ENCODE measurements at regions not wholly inside any gene's neighbourhood (a gene's known extent, or its start where the extent isn't known, plus 50 kb on each side); places are given as distances from the start of the nearest gene placed in this dataset.

- intact Hi-C loops (cut with DNase I; ENCODE audit: low total_unique reads), result no loop called here
- H3K27ac ChIP-seq, result no peak overlapping the region
- H3K4me3 ChIP-seq, result no peak overlapping the region
- no peak for TF ChIP-seq CTCF (IDR thresholded peaks at IDR 0.05)
- no peak for DNase-seq
- no peaks in the 10 kb centered on the region for H3K27me3 ChIP-seq
- no peaks in the 10 kb centered on the region for H3K9me3 ChIP-seq
- H3K36me3 ChIP-seq, result no peaks in the 10 kb centered on the region
- no peaks in the 10 kb centered on the region for H3K4me1 ChIP-seq
Measured at GRCh38 chr11:19482319-19483100, 230.1 kb upstream of the NAV2 start.

- H3K27me3 ChIP-seq, result peaks cover 0 to 8% of the 10 kb centered on the region in 2 donors
- no peak for DNase-seq
- no peaks in the 10 kb centered on the region for H3K36me3 ChIP-seq
- H3K4me3 ChIP-seq, result no peak overlapping the region
- intact Hi-C loops (cut with DNase I; ENCODE audit: low total_unique reads), result no loop called here
- no peak overlapping the region for H3K27ac ChIP-seq
- H3K9me3 ChIP-seq, result no peaks in the 10 kb centered on the region
- no peak for TF ChIP-seq CTCF (IDR thresholded peaks at IDR 0.05)
- no peaks in the 10 kb centered on the region for H3K4me1 ChIP-seq
Measured at GRCh38 chr11:19480540-19480939, 232.1 kb upstream of the NAV2 start.

GRCh38 chr11:19478891-19479290 is 233.7 kb upstream of the NAV2 start:
- TF ChIP-seq CTCF (IDR thresholded peaks at IDR 0.05), result no peak
- no peaks in the 10 kb centered on the region for H3K36me3 ChIP-seq
- no peaks in the 10 kb centered on the region for H3K4me1 ChIP-seq
- intact Hi-C loops (cut with DNase I; ENCODE audit: low total_unique reads), result no loop called here
- no peak for DNase-seq
- H3K9me3 ChIP-seq, result no peaks in the 10 kb centered on the region
- H3K27me3 ChIP-seq, result peaks cover 0 to 8% of the 10 kb centered on the region in 2 donors
- no peak overlapping the region for H3K4me3 ChIP-seq
- H3K27ac ChIP-seq, result no peak overlapping the region

GRCh38 chr11:19474954-19475721 is 234.4 kb upstream of the E2F8 start:
- Histone ChIP-seq H3K4me3 (no peak overlapping the region), H3K27ac (no peak overlapping the region), H3K27me3 (peaks cover 0 to 11% of the 10 kb centered on the region in 2 donors), H3K4me1 (no peaks in the 10 kb centered on the region), H3K9me3 (no peaks in the 10 kb centered on the region), H3K36me3 (no peaks in the 10 kb centered on the region)
- TF ChIP-seq CTCF (IDR thresholded peaks at IDR 0.05), result no peak
- DNase-seq, result no peak
- intact Hi-C loops (cut with DNase I; ENCODE audit: low total_unique reads), result no loop called here

GRCh38 chr11:19474211-19474610 is 233.5 kb upstream of the E2F8 start:
- H3K27ac ChIP-seq, result no peak overlapping the region
- intact Hi-C loops (cut with DNase I; ENCODE audit: low total_unique reads), result no loop called here
- DNase-seq, result no peak

More at GRCh38 chr11:19474211-19474610, 233.5 kb upstream of the E2F8 start:
- TF ChIP-seq CTCF (IDR thresholded peaks at IDR 0.05), result no peak
- no peaks in the 10 kb centered on the region for H3K4me1 ChIP-seq
- no peaks in the 10 kb centered on the region for H3K36me3 ChIP-seq
- H3K27me3 ChIP-seq, result peaks cover 0 to 11% of the 10 kb centered on the region in 2 donors
- H3K9me3 ChIP-seq, result no peaks in the 10 kb centered on the region
- H3K4me3 ChIP-seq, result no peak overlapping the region

Data from tibial artery (tissue), 4 donors.